IMR-90 (cell line): ENCODE measurements at regions not wholly inside any gene's neighbourhood (a gene's known extent, or its start where the extent isn't known, plus 50 kb on each side); places are given as distances from the start of the nearest gene placed in this dataset.

ENCODE experiments used
- ATAC-seq: fragments of 200-7000 bp; cut with Tn5 transposase; 2 replicates; pipeline ENCODE4 v1.9.1; 2020; ENCODE audit warnings: low read depth, mild to moderate bottlenecking, moderate library complexity
- BruUV-seq: library from RNA; stranded (reverse); fragments of 400-500 nt; replicated peaks from 2 replicates; lab custom pipeline; 2021; lab: Mats Ljungman, UMichigan
- CTCF ChIA-PET: fragments of 300-600 bp; formaldehyde crosslinking; extraction: SDS; loops from one replicate; lab custom pipeline; 2021; ENCODE audit warnings: antibody characterized with exemption; lab: Yijun Ruan, JAX
- POLR2A ChIA-PET: fragments of 300-600 bp; sonication (Branson Sonifier 250); formaldehyde crosslinking; loops from one replicate; lab custom pipeline; 2022; ENCODE audit warnings: antibody characterized with exemption; ENCODE audit not compliant: unreplicated experiment; lab: Charles Lee
- DNase-seq: peaks from one replicate; pipeline ENCODE4 v3.0.0; 2013
- H2AFZ ChIP-seq: replicated peaks from 2 replicates; pipeline ENCODE3; 2013; ENCODE audit warnings: low read length, mild to moderate bottlenecking; ENCODE audit not compliant: poor library complexity
- H2AK5ac ChIP-seq: 2 replicates; pipeline ENCODE4 v1.6.1; 2013; ENCODE audit warnings: low read depth, low read length, inconsistent platforms
- H2AK9ac ChIP-seq: replicated peaks from 2 replicates; pipeline ENCODE3; 2013; ENCODE audit warnings: mild to moderate bottlenecking, low read depth, low read length, moderate library complexity; ENCODE audit not compliant: poor library complexity
- H2BK120ac ChIP-seq: 2 replicates; pipeline ENCODE4 v1.6.1; 2013; ENCODE audit warnings: low read depth, low read length, inconsistent platforms
- H2BK15ac ChIP-seq: 3 replicates; pipeline ENCODE4 v1.6.1; 2013; ENCODE audit warnings: low read depth, low read length, inconsistent platforms
- H2BK20ac ChIP-seq: 2 replicates; pipeline ENCODE4 v1.6.1; 2013; ENCODE audit warnings: low read depth, mild to moderate bottlenecking, inconsistent platforms, low read length, moderate library complexity
- H2BK5ac ChIP-seq: 2 replicates; pipeline ENCODE4 v1.6.1; 2013; ENCODE audit warnings: mild to moderate bottlenecking, low read depth, low read length, inconsistent platforms; ENCODE audit not compliant: poor library complexity, severe bottlenecking
- H3K14ac ChIP-seq: replicated peaks from 2 replicates; pipeline ENCODE4 v1.6.1; 2013; ENCODE audit warnings: low read depth, low read length, inconsistent platforms
- H3K18ac ChIP-seq: 2 replicates; pipeline ENCODE4 v1.6.1; 2013; ENCODE audit warnings: low read depth, low read length, control low read depth
- H3K23ac ChIP-seq: 2 replicates; pipeline ENCODE4 v1.6.1; 2013; ENCODE audit warnings: low read depth, low read length, inconsistent platforms
- H3K27ac ChIP-seq: 2 replicates; pipeline ENCODE4 v1.5.1; 2013; ENCODE audit warnings: mild to moderate bottlenecking, control low read depth, low read length; ENCODE audit not compliant: insufficient read depth
- H3K27me3 ChIP-seq: 2 replicates; pipeline ENCODE4 v1.6.1; 2013; ENCODE audit warnings: low read length; ENCODE audit not compliant: control insufficient read depth, insufficient read depth
- H3K36me3 ChIP-seq: 2 replicates; pipeline ENCODE4 v1.6.1; 2013; ENCODE audit warnings: low read length, mixed read lengths; ENCODE audit not compliant: control insufficient read depth, insufficient read depth
- H3K4ac ChIP-seq: 2 replicates; pipeline ENCODE4 v1.6.1; 2013; ENCODE audit warnings: low read depth, low read length, inconsistent platforms
- H3K4me1 ChIP-seq: 2 replicates; pipeline ENCODE4 v1.6.1; 2013; ENCODE audit warnings: low read length, mixed read lengths; ENCODE audit not compliant: control insufficient read depth, insufficient read depth
- H3K4me2 ChIP-seq: 2 replicates; pipeline ENCODE4 v1.6.1; 2013; ENCODE audit warnings: low read depth, mild to moderate bottlenecking, control low read depth, low read length, moderate library complexity
- H3K4me3 ChIP-seq: 2 replicates; pipeline ENCODE4 v1.5.1; 2013; ENCODE audit warnings: low read depth, mild to moderate bottlenecking, control low read depth, low read length, moderate library complexity; ENCODE audit not compliant: insufficient read depth
- H3K56ac ChIP-seq: 2 replicates; pipeline ENCODE4 v1.6.1; 2013; ENCODE audit warnings: low read length, inconsistent platforms; ENCODE audit not compliant: insufficient read depth; ENCODE audit errors: extremely low read depth
- H3K79me1 ChIP-seq, 2 experiments: 2 replicates each; pipeline ENCODE4 v1.6.1; 2013; ENCODE audit warnings: low read length in 2 of 2, inconsistent platforms in 1 of 2, low read depth in 1 of 2
- H3K9ac ChIP-seq: 2 replicates; pipeline ENCODE4 v1.6.1; 2013; ENCODE audit warnings: low read depth, low read length, control low read depth
- H3K9me1 ChIP-seq: 2 replicates; pipeline ENCODE4 v1.6.1; 2013; ENCODE audit warnings: low read length, inconsistent platforms; ENCODE audit not compliant: insufficient read depth
- H3K9me3 ChIP-seq: 2 replicates; pipeline ENCODE4 v1.6.1; 2013; ENCODE audit warnings: low read length; ENCODE audit not compliant: control insufficient read depth, insufficient read depth
- H4K20me1 ChIP-seq: 2 replicates; pipeline ENCODE4 v1.6.1; 2013; ENCODE audit warnings: low read length, inconsistent platforms; ENCODE audit not compliant: insufficient read depth
- H4K5ac ChIP-seq: 2 replicates; pipeline ENCODE4 v1.6.1; 2013; ENCODE audit warnings: mild to moderate bottlenecking, low read depth, low read length, control low read depth
- H4K8ac ChIP-seq, 2 experiments: 2 replicates each; pipeline ENCODE4 v1.6.1; 2013; ENCODE audit warnings: low read depth in 2 of 2, low read length in 2 of 2, control low read depth in 1 of 2, inconsistent platforms in 1 of 2
- H4K91ac ChIP-seq: 2 replicates; pipeline ENCODE4 v1.6.1; 2013; ENCODE audit warnings: low read depth, low read length, inconsistent platforms; ENCODE audit not compliant: insufficient read depth
- CEBPB ChIP-seq: IDR thresholded peaks from 2 replicates; pipeline ENCODE4 v1.6.1; 2012; ENCODE audit warnings: low read depth, low read length, improper control_type of control experiment
- MAZ ChIP-seq: IDR thresholded peaks from 2 replicates; pipeline ENCODE4 v1.6.1; 2012; ENCODE audit warnings: low read depth, mild to moderate bottlenecking, low read length, improper control_type of control experiment, moderate library complexity, borderline replicate concordance
- MXI1 ChIP-seq: IDR thresholded peaks from 2 replicates; pipeline ENCODE4 v1.6.1; 2012; ENCODE audit warnings: low read depth, mild to moderate bottlenecking, low read length, moderate library complexity, borderline replicate concordance
- RAD21 ChIP-seq: IDR thresholded peaks from 2 replicates; pipeline ENCODE4 v1.6.1; 2012; ENCODE audit warnings: low read length, improper control_type of control experiment
- RCOR1 ChIP-seq: IDR thresholded peaks from 2 replicates; pipeline ENCODE4 v1.6.1; 2012; ENCODE audit warnings: mild to moderate bottlenecking, low read length, improper control_type of control experiment; ENCODE audit not compliant: insufficient replicate concordance
- SMC3 ChIP-seq: fragments of 150-350 bp; IDR thresholded peaks from 2 replicates; pipeline ENCODE4 v1.6.1; 2016; ENCODE audit warnings: low read depth, mild to moderate bottlenecking, antibody characterized with exemption, low read length, moderate library complexity
- USF2 ChIP-seq: fragments of 150-350 bp; IDR thresholded peaks from 2 replicates; pipeline ENCODE4 v1.6.1; 2017; ENCODE audit warnings: mild to moderate bottlenecking, antibody characterized with exemption, low read length, low read depth
- WGBS, 2 experiments: methylation state at CpG; one replicate each; pipeline versions ENCODE4 v1.1.5 to v1.1.7; 2013; ENCODE audit warnings: missing lambda C conversion rate in 2 of 2; ENCODE audit not compliant: insufficient read length in 1 of 2; ENCODE audit errors: extremely low coverage in 2 of 2; 5-methylcytosine and 5-hydroxymethylcytosine counted together
- dilution Hi-C: fragments of 300-500 bp; cut with HindIII; formaldehyde crosslinking; loops from one replicate; pipeline ENCODE4 v1.14.3; 2018; ENCODE audit warnings: low sequenced_read_pairs; ENCODE audit not compliant: unreplicated experiment
- in situ Hi-C: fragments of 300-500 bp; cut with MboI; formaldehyde crosslinking; loops from 3 replicates; pipeline ENCODE4 v1.14.3; 2019; ENCODE audit warnings: low sequenced_read_pairs, inconsistent platforms, mixed read lengths
- intact Hi-C: fragments of 100-400 bp; cut with micrococcal nuclease; formaldehyde crosslinking; loops from 2 replicates; pipeline ENCODE4 v1.10.0; 2022

DNA sequence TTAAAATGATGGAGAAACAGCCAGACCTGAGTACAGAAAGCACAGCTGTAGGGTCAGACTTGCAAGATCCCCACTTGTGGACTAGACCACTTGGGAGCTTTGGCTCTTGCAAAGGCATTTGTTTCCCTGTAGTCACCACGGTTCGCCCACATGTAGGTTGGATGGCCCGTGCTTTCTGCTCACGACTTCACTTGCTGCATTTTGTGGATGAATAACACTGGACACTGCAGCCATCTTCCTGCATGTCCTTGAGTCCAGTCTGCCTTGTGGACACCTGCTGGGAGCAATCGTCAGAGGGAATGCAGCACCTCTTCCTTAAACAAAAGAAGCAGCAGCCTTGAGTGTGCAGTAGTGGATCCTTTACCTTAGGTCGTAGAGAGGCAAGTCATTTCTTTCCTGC, 372.9 kb upstream of the IRX2 start:
- H2BK5ac ChIP-seq = no peak overlapping the region
- no peaks in the 10 kb centered on the region for H3K4me1 ChIP-seq
- no peak overlapping the region for H3K23ac ChIP-seq
- dilution Hi-C loops = no loop called here
- H2BK120ac ChIP-seq = no peak overlapping the region
- H3K14ac ChIP-seq = no peak overlapping the region
- ATAC-seq (no peak), DNase-seq (no peak)
- H3K79me1 ChIP-seq = no peaks in the 10 kb centered on the region
- WGBS, 2 experiments = 58% methylated on average over 2 of the region's 6 CpGs; no CpG with 5 or more reads in 1 of the 2 experiments
- no peak overlapping the region for H2BK20ac ChIP-seq
- TF ChIP-seq RAD21 (no peak), SMC3 (no peak), USF2 (no peak), MAZ (no peak), CEBPB (no peak), MXI1 (no peak), RCOR1 (no peak)
- no peak overlapping the region for H3K18ac ChIP-seq
- H4K20me1 ChIP-seq = no peaks in the 10 kb centered on the region
- no peak overlapping the region for H3K56ac ChIP-seq
- H3K9me3 ChIP-seq = peaks cover 29% of the 10 kb centered on the region
- no peaks in the 10 kb centered on the region for H3K36me3 ChIP-seq
- H3K4me3 ChIP-seq = no peak overlapping the region
- no peak overlapping the region for H3K9ac ChIP-seq
- no peak overlapping the region for H2AK5ac ChIP-seq
- H3K4me2 ChIP-seq = no peak overlapping the region
- no peak overlapping the region for H4K8ac ChIP-seq
- H3K9me1 ChIP-seq = no peaks in the 10 kb centered on the region
- intact Hi-C loops = no loop called here
- in situ Hi-C loops = no loop called here
- no peak overlapping the region for H4K91ac ChIP-seq
- no peak overlapping the region for H4K5ac ChIP-seq
- H3K4ac ChIP-seq = no peak overlapping the region
- no peaks in the 10 kb centered on the region for H3K27me3 ChIP-seq
- BruUV-seq = no TSS peak
- no peak overlapping the region for H2BK15ac ChIP-seq
- POLR2A ChIA-PET = no interaction called here
- peak overlapping the region; percentile 21 for H2AFZ ChIP-seq
- H2AK9ac ChIP-seq = no peak overlapping the region
- H3K27ac ChIP-seq = no peak overlapping the region
- CTCF ChIA-PET = no interaction called here
